HCT116 (cell line): ENCODE measurements at regions not wholly inside any gene's neighbourhood (a gene's known extent, or its start where the extent isn't known, plus 50 kb on each side); places are given as distances from the start of the nearest gene placed in this dataset.

ENCODE experiments used
- ATF3 ChIP-seq: IDR thresholded peaks from 2 replicates; pipeline ENCODE4 v1.6.1; 2012
- CEBPB ChIP-seq: IDR thresholded peaks from 2 replicates; pipeline ENCODE4 v1.6.1; 2012; ENCODE audit warnings: low read depth
- CTCF ChIP-seq, 3 experiments: fragments of 200-600 bp in 1 of 3; sonication (generic) in 1 of 3; IDR thresholded peaks in 2 of 3; conservative IDR thresholded peaks in 1 of 3; 2 replicates each; pipeline ENCODE4 v1.5.1; 2012 to 2017; ENCODE audit warnings: low read depth in 2 of 3, low read length in 2 of 3, antibody characterized with exemption in 1 of 3, borderline replicate concordance in 1 of 3, control low read depth in 1 of 3, mild to moderate bottlenecking in 1 of 3, mixed read lengths in 1 of 3, mixed run types in 1 of 3, moderate library complexity in 1 of 3; ENCODE audit not compliant: insufficient read depth in 1 of 3
- POLR2A ChIP-seq: IDR thresholded peaks from 2 replicates; pipeline ENCODE4 v1.7.0; 2011; ENCODE audit warnings: borderline replicate concordance; ENCODE audit not compliant: insufficient read depth, insufficient read length; ENCODE audit errors: extremely low read depth
- POLR2AphosphoS5 ChIP-seq: IDR thresholded peaks from 2 replicates; pipeline ENCODE4 v1.6.1; 2011; ENCODE audit warnings: mild to moderate bottlenecking, low read depth, low read length, moderate library complexity
- RAD21 ChIP-seq: IDR thresholded peaks from 2 replicates; pipeline ENCODE4 v1.6.1; 2012; ENCODE audit warnings: low read depth, mild to moderate bottlenecking
- REST ChIP-seq: IDR thresholded peaks from 2 replicates; pipeline ENCODE4 v1.6.1; 2012; ENCODE audit warnings: low read depth
- ZFX ChIP-seq: fragments of 450-650 bp; IDR thresholded peaks from 2 replicates; pipeline ENCODE4 v1.6.1; 2017

- no peak for TF ChIP-seq REST
- TF ChIP-seq RAD21 = no peak
- no peak for TF ChIP-seq CTCF (IDR thresholded peaks at IDR 0.05 in 2 of 3, conservative IDR thresholded peaks at IDR 0.05 in 1 of 3; ENCODE audit: borderline replicate concordance in 1 of 3, insufficient read depth in 1 of 3, low read depth in 2 of 3, low read length in 2 of 3)
- no peak for TF ChIP-seq POLR2AphosphoS5
- no peak for TF ChIP-seq ATF3
- no peak for TF ChIP-seq ZFX
- TF ChIP-seq POLR2A = no peak
- no peak for TF ChIP-seq CEBPB
- TF ChIP-seq, all 23 proteins: peak for 0
Measured at GRCh38 chr6:26233649-26234420, 131.2 kb upstream of the BTN3A2 start (continued).
